Naive thymus-derived CD8-positive, alpha-beta T cell (primary cell): ENCODE measurements at regions not wholly inside any gene's neighbourhood (a gene's known extent, or its start where the extent isn't known, plus 50 kb on each side); places are given as distances from the start of the nearest gene placed in this dataset.

ENCODE experiments used
- ATAC-seq, 2 donors: fragments of 150-1000 bp; cut with Tn5 transposase in 1 of 2; sonication (Bioruptor Pico), chemical (Tn5 transposase) in 1 of 2; 1 replicate in 1 of 2; 2 replicates in 1 of 2; pipeline ENCODE4 v1.10.0; 2021; ENCODE audit warnings: mild to moderate bottlenecking in 2 of 2, moderate library complexity in 2 of 2
- POLR2A ChIA-PET: fragments of 350-600 bp; sonication (Branson Sonifier 250); formaldehyde crosslinking; loops from one replicate; lab custom pipeline; 2021; ENCODE audit warnings: antibody characterized with exemption; lab: Charles Lee
- DNase-seq, 10 donors: peaks; one replicate each; pipeline versions ENCODE4 v3.0.0 to v3.0.0-alpha.2; 2020 to 2022
- H3K27ac Mint-ChIP-seq, 10 donors: one replicate each; pipeline ENCODE4 v1.8.0; 2020 to 2022; ENCODE audit warnings: mild to moderate bottlenecking in 10 of 10, mixed read lengths in 10 of 10, moderate library complexity in 4 of 10, inconsistent platforms in 1 of 10
- H3K27me3 Mint-ChIP-seq, 5 donors: one replicate each; pipeline ENCODE4 v1.8.0; 2021 to 2022; ENCODE audit warnings: mixed read lengths in 5 of 5
- H3K36me3 Mint-ChIP-seq, 3 donors: one replicate each; pipeline ENCODE4 v1.8.0; 2020 to 2022; ENCODE audit warnings: mixed read lengths in 3 of 3, mild to moderate bottlenecking in 2 of 3, inconsistent platforms in 1 of 3
- H3K4me1 Mint-ChIP-seq, 4 donors: one replicate each; pipeline ENCODE4 v1.8.0; 2021 to 2022; ENCODE audit warnings: mixed read lengths in 4 of 4
- H3K4me3 Mint-ChIP-seq, 10 donors: one replicate each; pipeline ENCODE4 v1.8.0; 2020 to 2022; ENCODE audit warnings: mild to moderate bottlenecking in 10 of 10, mixed read lengths in 10 of 10, moderate library complexity in 6 of 10, inconsistent platforms in 1 of 10
- H3K9me3 Mint-ChIP-seq, 9 donors: one replicate each; pipeline ENCODE4 v1.8.0; 2020 to 2022; ENCODE audit warnings: mixed read lengths in 9 of 9, mild to moderate bottlenecking in 3 of 9, inconsistent platforms in 1 of 9, moderate library complexity in 1 of 9

DNA sequence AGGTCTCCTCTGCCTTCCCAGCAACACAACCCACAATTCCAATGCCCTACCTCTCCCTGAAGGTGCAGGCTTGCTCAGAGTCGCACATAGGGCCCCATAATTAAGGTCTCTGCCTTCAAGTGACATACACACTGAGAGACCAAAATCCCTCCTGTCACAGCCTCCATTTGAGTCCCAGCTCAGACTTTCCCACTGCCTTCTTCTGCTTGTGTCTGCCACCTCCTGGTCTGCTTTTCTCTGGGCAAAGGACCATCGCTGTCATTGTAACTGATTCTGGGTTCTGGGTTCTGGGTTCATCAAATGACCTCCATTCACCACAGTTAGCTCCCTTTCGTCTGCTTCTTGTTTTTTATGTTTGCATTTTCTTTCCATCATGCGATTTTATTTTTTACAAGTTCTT lies 119.2 kb upstream of the ATP1B1 start:
- POLR2A ChIA-PET = no interaction called here
- ATAC-seq (no peak), DNase-seq (no peak)
- Mint-ChIP-seq H3K27me3 (peaks cover 3 to 23% (median 10%) of the 10 kb centered on the region in 5 donors), H3K4me3 (no peak overlapping the region), H3K4me1 (peaks cover 0 to 11% (median 3%) of the 10 kb centered on the region in 4 donors), H3K36me3 (no peaks in the 10 kb centered on the region), H3K9me3 (no peaks in the 10 kb centered on the region), H3K27ac (no peak overlapping the region)

DNA sequence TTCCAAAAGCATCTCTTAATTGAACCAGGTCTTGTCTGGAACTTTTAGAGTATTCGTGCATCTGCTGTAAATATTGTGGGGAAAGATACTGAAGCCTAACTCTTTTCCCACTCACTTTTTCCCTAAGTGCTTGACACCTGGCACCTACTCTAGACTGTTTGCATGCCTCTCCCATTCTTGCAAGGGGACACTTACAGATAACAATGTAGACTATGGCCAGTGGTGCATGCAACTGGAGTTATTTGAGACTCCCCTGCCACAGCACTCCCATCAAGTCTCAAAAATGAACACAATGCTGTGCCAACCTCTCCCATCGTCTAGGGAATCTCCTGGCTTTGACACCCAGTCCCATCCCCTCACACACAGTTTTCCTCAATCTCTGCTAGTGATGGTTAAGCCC lies 118.6 kb upstream of the ATP1B1 start:
- Mint-ChIP-seq H3K27ac (no peak overlapping the region), H3K4me3 (no peak overlapping the region), H3K27me3 (peaks cover 3 to 23% (median 10%) of the 10 kb centered on the region in 5 donors), H3K36me3 (no peaks in the 10 kb centered on the region), H3K9me3 (no peaks in the 10 kb centered on the region), H3K4me1 (peaks cover 0 to 11% (median 3%) of the 10 kb centered on the region in 4 donors)
- POLR2A ChIA-PET = no interaction called here
- ATAC-seq (no peak), DNase-seq (no peak)

DNA sequence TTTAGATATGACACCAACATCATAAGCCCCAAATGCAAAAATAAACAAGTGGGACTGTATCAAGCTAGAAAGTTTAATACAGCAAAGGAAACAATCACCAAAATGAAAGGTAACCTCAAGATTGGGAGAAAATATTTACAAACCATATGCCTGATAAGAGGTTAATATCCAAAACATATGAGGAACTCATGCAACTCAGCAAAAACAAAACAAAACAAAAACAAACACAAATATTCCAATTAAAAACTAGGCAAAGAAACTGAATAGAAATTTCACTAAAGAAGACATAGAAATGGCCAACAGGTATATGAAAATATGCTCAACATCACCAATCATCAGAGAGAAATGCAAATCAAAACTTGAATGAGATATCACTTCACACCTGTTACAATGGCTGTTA lies 116.5 kb upstream of the ATP1B1 start:
- Mint-ChIP-seq H3K4me3 (no peak overlapping the region), H3K27ac (no peak overlapping the region), H3K4me1 (peaks cover 0 to 11% (median 3%) of the 10 kb centered on the region in 4 donors), H3K27me3 (peaks cover 3 to 23% (median 10%) of the 10 kb centered on the region in 5 donors), H3K36me3 (no peaks in the 10 kb centered on the region), H3K9me3 (peaks cover 0 to 2% (median 0%) of the 10 kb centered on the region in 9 donors)
- no peak for ATAC-seq
- DNase-seq = no peak
- POLR2A ChIA-PET = no interaction called here

DNA sequence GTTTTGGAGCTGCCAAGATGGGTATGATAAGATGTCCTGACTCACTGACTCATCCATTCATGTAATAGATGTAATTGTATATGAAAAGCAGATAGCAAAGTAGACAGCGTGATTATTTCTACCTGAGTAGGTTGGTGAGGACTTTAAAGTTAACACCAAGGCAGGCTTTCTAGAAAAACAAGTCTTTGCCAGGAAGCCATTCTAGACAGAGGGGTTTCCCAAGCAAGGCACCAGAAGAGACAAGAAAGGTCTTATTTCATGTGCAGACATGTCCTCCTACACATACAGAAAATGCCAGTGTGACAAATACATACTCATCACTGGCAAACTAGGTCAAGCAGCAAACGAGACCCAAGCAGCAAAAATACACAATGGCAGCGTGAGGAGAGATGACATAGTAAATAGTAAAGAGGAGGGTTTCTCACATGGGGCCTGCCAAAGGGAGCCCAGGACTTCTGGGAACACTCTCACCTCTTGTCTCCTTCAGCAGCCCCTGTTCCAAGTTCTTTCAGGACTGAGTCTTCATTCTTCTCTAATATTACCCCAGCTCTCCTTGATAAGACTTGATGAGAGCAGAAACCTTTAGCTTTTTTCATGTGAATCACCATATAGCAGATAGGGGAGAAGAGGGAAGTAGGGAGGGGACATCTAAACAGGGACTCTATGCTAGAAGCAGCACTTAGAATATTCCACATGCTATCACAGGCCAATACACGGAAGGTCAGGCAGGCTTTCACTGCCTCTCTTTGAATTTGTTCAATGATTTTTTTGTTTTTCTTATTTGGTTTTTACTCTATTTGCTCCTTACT lies 114.6 kb upstream of the ATP1B1 start:
- ATAC-seq (no peak), DNase-seq (no peak)
- Mint-ChIP-seq H3K27me3 (peaks cover 3 to 17% (median 6%) of the 10 kb centered on the region in 5 donors), H3K4me1 (peaks cover 0 to 11% (median 3%) of the 10 kb centered on the region in 4 donors), H3K36me3 (no peaks in the 10 kb centered on the region), H3K9me3 (peaks cover 0 to 2% (median 0%) of the 10 kb centered on the region in 9 donors), H3K4me3 (no peak overlapping the region), H3K27ac (peak overlapping the region in 4 of 10 donors; percentile 0 to 39 (median 17))
- POLR2A ChIA-PET = no interaction called here

DNA sequence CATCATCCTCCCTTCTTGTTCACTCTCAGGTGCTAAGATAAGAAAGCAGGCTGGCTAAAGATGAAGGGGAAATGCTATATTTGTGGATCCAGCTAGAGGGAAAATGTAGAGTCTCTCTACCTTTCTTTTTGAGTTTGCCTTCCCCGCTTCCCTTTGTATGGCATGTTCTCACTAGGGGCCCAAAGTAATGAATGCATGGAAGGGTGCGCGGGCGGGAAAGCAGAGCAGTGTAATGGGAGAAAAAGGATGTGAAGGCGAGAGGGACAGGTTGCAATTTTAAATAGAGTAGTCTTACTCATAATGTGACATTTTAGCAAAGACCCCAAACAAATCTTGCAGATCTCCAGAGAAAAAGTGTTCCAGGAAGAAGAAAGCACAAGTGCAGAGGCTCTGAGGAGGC lies 105.1 kb upstream of the ATP1B1 start:
- ATAC-seq (no peak), DNase-seq (no peak)
- POLR2A ChIA-PET = no interaction called here
- Mint-ChIP-seq H3K4me1 (no peaks in the 10 kb centered on the region), H3K27me3 (peaks cover 0 to 2% (median 0%) of the 10 kb centered on the region in 5 donors), H3K27ac (no peak overlapping the region), H3K4me3 (no peak overlapping the region), H3K9me3 (peaks cover 0 to 4% (median 0%) of the 10 kb centered on the region in 9 donors), H3K36me3 (no peaks in the 10 kb centered on the region)

DNA sequence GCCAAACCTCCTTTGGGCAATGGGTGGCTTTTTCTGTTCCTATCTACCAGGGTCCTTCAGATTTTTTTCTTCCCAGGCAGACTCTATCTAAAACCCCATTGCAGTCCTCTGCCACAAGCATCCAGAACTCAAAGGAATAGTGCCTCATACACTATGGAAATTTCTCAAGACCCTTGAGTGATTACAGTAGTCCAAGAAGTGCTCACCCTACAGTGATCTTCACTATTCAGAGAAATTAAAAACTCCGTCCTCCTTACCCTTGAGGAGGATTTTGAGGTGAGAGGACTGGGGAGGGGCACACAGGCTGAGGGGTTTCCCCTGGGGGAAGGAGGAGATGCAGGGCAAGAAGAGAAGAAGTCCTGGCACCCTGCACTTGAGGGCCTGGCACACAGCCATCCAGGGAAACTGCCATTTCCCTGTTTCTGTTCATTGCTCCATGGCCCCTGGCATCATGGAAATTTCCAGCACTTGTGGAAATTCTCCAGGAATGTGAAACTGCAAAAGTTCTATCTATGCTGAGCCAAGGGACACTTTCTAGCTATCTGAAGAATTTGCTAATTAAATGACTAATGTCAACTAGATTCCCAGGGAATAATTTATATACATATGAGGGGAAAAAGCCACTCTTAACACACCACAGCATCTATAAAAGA lies 102.5 kb upstream of the ATP1B1 start:
- no peak overlapping the region for H3K4me3 Mint-ChIP-seq
- H3K27ac Mint-ChIP-seq = no peak overlapping the region
- no peak for ATAC-seq
- H3K36me3 Mint-ChIP-seq = no peaks in the 10 kb centered on the region
- no peaks in the 10 kb centered on the region for H3K4me1 Mint-ChIP-seq
- POLR2A ChIA-PET = no interaction called here
- no peak for DNase-seq
- peaks cover 0 to 4% (median 0%) of the 10 kb centered on the region in 9 donors for H3K9me3 Mint-ChIP-seq
- H3K27me3 Mint-ChIP-seq = peaks cover 0 to 4% (median 0%) of the 10 kb centered on the region in 5 donors

DNA sequence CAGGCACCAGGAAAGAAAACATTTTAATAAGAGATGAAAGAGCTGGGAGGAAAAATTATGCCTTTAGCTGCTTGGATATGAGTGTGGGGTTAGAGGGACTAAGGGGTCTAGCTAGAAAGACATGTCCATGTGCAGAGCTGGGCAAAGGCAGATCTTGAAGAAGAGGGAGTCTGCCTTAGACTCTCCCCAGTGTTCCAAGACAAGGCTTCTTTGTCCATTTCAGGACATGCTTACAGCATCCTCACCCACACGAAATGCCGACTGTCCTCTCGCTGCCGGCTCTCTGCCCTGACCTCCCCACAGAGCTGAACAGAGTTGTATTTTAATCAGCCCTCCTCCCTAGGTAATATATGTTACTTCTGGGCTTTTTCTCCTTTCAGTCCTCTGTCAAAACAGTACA lies 100.7 kb upstream of the ATP1B1 start:
- DNase-seq = no peak
- H3K27ac Mint-ChIP-seq = no peak overlapping the region
- H3K4me3 Mint-ChIP-seq = no peak overlapping the region
- ATAC-seq = no peak
- no peaks in the 10 kb centered on the region for H3K36me3 Mint-ChIP-seq
- peaks cover 0 to 4% (median 0%) of the 10 kb centered on the region in 5 donors for H3K27me3 Mint-ChIP-seq
- no peaks in the 10 kb centered on the region for H3K9me3 Mint-ChIP-seq
- POLR2A ChIA-PET = no interaction called here
- no peaks in the 10 kb centered on the region for H3K4me1 Mint-ChIP-seq

DNA sequence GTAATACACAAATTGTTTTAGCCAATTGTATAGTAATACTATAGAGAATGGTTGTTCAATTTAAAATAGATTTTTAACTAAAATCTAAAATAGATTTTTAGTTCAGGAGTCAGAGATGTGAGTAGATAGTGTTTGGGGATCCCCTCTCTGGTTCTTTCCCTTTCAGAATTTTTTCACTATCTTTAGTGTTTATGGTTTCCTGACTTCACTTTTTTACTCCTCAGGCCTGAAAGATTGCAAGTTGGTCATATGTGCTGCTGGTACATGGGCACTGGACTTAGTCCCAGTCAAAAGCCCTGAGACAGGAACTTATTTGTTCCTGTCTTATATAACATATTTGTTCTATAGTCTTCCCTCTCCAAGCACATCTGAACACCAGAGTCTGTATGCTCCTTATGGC lies 96.8 kb upstream of the ATP1B1 start:
- no peaks in the 10 kb centered on the region for H3K4me1 Mint-ChIP-seq

DNA sequence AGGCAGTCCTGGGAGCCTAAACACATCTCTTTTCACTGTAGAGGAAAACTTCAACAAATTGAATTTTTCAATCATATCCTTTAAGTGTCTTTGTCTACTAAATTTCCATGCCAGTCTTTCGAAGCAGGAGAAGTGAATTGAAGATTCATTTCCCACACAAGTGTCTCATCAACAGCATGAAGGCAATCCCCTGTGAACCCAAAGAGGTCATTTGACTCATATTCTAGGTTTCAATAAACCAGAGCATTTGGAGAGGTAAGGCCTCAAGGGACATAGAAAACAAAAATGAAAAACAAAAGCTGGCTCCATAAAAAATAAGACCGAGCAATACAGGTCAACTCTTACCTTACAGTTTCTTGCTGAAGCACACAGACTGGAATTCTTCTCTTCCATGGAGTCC lies 94.1 kb upstream of the ATP1B1 start:
- Mint-ChIP-seq H3K9me3 (no peaks in the 10 kb centered on the region), H3K27ac (no peak overlapping the region), H3K4me1 (peaks cover 0 to 2% (median 0%) of the 10 kb centered on the region in 4 donors), H3K4me3 (no peak overlapping the region), H3K36me3 (no peaks in the 10 kb centered on the region), H3K27me3 (peaks cover 0 to 4% (median 0%) of the 10 kb centered on the region in 5 donors)
- no peak for ATAC-seq
- no peak for DNase-seq
- POLR2A ChIA-PET = no interaction called here

More for the DNA sequence above, 96.8 kb upstream of the ATP1B1 start:
- Mint-ChIP-seq H3K9me3 (no peaks in the 10 kb centered on the region), H3K4me3 (no peak overlapping the region), H3K27me3 (peaks cover 0 to 4% (median 0%) of the 10 kb centered on the region in 5 donors), H3K36me3 (no peaks in the 10 kb centered on the region), H3K27ac (no peak overlapping the region)
- DNase-seq (no peak), ATAC-seq (no peak)
- POLR2A ChIA-PET = no interaction called here

DNA sequence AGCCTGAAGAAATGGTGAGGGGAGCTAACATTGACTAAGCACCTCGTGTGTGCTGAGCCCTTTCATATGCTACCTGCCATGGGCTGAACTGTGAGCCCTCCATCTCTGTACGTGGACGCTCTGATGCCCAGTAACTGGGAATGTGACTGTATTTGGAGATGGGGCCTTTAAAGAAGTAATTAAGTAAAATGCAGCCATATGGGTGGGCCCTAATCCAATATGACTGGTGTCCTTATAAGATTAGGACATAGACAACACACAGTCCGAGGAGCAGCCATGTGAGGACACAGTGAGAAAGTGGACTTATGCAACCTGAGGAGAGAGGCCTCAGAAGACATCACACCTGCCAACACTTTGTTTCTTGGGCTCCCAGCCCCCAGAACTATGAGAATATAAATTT lies 92.7 kb upstream of the ATP1B1 start:
- DNase-seq (no peak), ATAC-seq (no peak)
- H3K36me3 Mint-ChIP-seq = no peaks in the 10 kb centered on the region
- POLR2A ChIA-PET = no interaction called here
- H3K27ac Mint-ChIP-seq = no peak overlapping the region
- H3K4me1 Mint-ChIP-seq = peaks cover 0 to 9% (median 5%) of the 10 kb centered on the region in 4 donors
- no peaks in the 10 kb centered on the region for H3K27me3 Mint-ChIP-seq
- H3K9me3 Mint-ChIP-seq = no peaks in the 10 kb centered on the region
- H3K4me3 Mint-ChIP-seq = no peak overlapping the region

DNA sequence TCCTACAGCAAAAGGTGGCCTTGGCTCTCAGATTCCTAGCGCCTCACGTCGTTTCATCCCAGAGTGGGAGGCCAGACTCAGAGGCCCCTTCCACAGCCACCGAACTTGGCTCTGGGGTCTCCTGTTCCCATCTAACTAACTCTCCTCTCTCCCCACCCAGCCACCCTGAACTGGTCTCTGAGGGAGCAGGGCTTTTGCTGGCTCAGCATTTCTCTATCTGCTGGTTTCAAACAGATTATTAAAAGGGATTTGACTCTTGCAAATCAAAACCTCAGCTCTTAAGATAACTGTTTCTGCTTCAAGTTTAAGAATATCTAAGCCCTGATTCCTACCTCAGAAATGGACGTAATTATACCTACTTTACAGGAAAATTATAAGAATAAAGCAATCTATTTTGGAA lies 91.0 kb upstream of the ATP1B1 start:
- Mint-ChIP-seq H3K4me3 (no peak overlapping the region), H3K27me3 (peaks cover 0 to 4% (median 0%) of the 10 kb centered on the region in 5 donors), H3K36me3 (no peaks in the 10 kb centered on the region), H3K4me1 (peaks cover 0 to 10% (median 7%) of the 10 kb centered on the region in 4 donors), H3K9me3 (no peaks in the 10 kb centered on the region), H3K27ac (no peak overlapping the region)
- POLR2A ChIA-PET = no interaction called here
- DNase-seq = no peak
- no peak for ATAC-seq

DNA sequence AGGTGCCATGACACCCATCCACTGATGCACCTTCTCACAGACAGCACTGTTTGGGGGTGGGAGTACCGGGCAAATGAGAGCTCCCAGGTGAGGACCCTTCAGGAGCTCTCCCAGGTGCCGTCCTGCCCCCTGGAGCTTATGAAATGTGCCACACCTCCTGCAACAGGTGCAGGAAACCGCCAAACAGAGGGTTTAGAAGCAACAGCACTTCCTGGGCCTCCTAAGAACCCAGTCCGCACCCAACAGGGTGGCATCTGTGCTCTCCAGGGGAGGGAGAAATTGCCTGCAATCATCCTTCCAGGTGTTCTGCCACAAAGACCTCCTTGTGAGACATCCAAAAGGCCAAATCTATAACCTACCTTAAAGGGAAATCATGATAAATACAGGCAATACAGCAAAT lies 87.7 kb upstream of the ATP1B1 start:
- Mint-ChIP-seq H3K4me3 (no peak overlapping the region), H3K9me3 (no peaks in the 10 kb centered on the region), H3K4me1 (peaks cover 0 to 11% (median 8%) of the 10 kb centered on the region in 4 donors)

DNA sequence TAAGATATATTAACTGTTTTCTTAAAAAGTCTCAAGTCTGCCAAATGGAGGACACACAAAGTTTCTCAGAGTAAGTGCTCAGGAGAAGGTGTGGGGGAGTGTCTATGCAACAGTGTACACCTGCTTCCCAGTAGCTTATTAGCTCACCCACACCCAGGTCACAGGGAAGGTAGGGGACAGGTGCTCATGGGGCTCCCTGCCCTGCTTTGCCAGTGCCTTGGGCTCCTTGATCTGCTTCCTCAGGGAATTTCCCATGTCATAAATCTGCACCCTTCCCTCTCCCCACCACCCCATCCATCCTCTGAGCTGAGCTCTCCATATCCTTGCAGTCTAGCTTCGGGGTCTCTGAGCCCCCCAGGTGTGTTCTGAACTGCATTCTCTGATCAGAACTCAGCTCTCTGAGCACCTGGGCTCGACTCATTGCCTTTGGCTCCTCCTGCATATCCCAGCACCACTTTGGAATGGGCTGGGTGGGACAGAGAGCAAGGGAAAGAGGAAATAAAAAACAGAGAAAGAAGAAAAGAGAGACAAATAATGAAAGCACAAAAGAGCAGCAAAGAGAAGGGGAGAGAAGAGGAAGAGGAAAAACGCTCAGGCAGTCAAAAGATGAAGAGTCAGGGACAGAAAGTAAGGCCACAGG lies 87.0 kb upstream of the ATP1B1 start:
- Mint-ChIP-seq H3K36me3 (peaks cover 0 to 4% (median 2%) of the 10 kb centered on the region in 3 donors), H3K4me1 (peaks cover 0 to 11% (median 8%) of the 10 kb centered on the region in 4 donors), H3K4me3 (no peak overlapping the region), H3K9me3 (no peaks in the 10 kb centered on the region), H3K27ac (peak overlapping the region in 2 of 10 donors; percentile 27 to 58), H3K27me3 (peaks cover 0 to 20% (median 7%) of the 10 kb centered on the region in 5 donors)
- POLR2A ChIA-PET = no interaction called here
- no peak for ATAC-seq
- DNase-seq = no peak

More for the DNA sequence above, 87.7 kb upstream of the ATP1B1 start:
- POLR2A ChIA-PET = no interaction called here
- peaks cover 0 to 15% (median 7%) of the 10 kb centered on the region in 5 donors for H3K27me3 Mint-ChIP-seq
- H3K27ac Mint-ChIP-seq = peak overlapping the region in 1 of 10 donors; percentile 72
- no peak for DNase-seq
- no peak for ATAC-seq
- H3K36me3 Mint-ChIP-seq = peaks cover 0 to 4% (median 2%) of the 10 kb centered on the region in 3 donors
